GM18861 (cell line): ENCODE measurements at regions not wholly inside any gene's neighbourhood (a gene's known extent, or its start where the extent isn't known, plus 50 kb on each side); places are given as distances from the start of the nearest gene placed in this dataset.
"Not testable (repeated sequence)": the region's sequence is repeated elsewhere in the genome, so short reads cannot be mapped to it uniquely, and the experiment has no call there.

Experiments
- ATAC-seq: cut with Tn5 transposase; IDR thresholded peaks from one replicate; pipeline ENCODE4 v1.9.1; 2021; ENCODE audit not compliant: unreplicated experiment

DNA sequence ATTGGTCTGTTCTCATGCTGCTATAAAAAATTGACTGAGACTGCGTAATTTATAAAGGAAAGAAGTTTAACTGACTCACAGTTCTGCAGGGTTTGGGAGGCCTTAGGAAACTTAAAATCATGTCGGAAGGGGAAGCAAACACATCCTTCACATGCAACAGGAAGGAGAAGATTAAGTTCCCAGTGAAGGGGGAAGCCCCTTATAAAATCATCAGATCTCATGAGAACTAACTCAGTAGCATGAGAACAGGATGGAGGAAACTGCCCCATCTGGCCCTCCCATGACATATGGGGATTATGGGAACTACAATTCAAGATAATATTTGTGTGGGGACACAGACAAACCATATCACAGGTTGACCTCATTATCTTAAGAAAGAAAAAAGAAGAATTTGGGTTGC is 134.5 kb downstream of the PPP1R3A start:
- no peak for ATAC-seq

DNA sequence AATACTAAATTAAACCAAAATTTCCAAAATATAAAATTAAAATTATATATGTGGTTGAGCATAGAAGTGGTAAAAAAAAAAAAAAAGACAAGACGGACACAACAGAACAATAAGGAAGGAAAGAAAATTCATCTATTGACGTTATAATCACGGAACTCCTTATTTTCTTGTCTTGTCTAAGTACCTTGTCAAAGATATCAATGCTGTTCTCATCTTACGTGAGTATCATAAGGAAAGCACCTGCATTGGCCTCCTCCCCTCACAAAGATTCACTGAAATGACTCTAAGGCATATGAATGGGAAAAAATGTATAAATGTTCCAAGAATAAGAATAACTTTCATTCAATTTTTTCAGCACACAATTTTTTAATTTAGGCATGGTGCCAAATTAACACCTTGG is 135.4 kb downstream of the PPP1R3A start:
- ATAC-seq, result no peak

DNA sequence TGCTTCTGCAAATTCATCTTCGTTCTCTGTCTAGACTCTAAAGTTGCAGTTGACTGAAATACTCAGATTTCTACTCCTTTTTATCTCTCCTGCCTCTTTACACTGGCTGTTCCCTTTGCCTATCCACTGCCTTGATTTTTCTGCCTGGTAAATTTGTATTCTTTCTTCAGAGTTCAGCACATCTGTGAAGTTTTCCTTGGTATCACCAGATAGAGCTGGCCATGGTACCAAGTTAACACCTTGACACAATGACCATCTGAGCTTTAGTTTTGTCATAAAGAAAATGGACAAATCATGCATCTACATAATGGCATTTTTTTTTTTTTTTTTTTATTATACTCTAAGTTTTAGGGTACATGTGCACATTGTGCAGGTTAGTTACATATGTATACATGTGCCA is 143.0 kb downstream of the PPP1R3A start:
- ATAC-seq, result no peak

DNA sequence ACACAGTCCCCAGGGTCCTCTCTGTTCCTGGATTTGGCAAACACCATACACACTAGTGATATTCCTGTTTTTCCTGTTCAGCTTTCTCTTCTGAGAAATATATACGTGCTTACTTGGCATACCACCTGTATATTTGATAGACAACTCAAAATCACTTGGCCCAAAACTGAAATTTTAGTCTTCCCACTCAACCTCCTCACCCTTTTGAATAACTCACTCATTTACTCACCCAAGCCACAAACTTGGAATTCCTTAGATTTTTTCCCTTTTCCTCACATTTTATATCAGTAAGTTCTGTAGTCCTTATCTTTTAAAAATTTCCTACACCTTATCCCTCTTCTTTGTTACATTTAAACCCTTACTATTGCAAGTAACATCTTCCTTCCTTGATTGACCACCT is 143.4 kb downstream of the PPP1R3A start:
- ATAC-seq, result no peak

DNA sequence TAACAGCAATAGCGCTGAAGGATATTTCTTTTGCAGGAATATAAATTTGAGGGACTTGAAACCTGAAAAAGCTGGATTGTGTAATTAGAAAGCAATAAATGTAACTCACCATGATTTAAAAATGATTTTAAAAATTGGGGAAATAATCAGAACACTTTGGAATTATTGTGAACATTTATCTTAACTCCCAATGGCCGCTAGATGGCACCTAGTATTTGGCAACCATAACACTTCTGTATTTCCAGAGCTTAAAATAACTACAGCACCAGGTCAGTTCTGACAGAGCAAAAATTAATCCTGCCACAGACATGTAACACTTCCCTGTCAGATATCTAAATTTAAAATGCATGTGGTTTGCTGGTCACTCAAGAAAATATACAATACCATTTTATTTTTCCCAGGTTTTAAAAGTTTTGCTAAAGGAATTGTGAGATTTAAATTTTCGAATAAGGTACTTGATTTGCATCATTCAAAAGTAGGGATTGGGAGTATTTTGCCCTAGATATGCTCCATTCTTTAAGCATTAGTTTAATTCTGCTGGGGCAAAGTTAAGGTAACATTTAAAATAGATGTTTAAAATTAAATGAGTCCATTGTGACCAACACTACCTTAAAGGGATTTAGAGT is 144.5 kb downstream of the PPP1R3A start:
- ATAC-seq, result peak; percentile 94

DNA sequence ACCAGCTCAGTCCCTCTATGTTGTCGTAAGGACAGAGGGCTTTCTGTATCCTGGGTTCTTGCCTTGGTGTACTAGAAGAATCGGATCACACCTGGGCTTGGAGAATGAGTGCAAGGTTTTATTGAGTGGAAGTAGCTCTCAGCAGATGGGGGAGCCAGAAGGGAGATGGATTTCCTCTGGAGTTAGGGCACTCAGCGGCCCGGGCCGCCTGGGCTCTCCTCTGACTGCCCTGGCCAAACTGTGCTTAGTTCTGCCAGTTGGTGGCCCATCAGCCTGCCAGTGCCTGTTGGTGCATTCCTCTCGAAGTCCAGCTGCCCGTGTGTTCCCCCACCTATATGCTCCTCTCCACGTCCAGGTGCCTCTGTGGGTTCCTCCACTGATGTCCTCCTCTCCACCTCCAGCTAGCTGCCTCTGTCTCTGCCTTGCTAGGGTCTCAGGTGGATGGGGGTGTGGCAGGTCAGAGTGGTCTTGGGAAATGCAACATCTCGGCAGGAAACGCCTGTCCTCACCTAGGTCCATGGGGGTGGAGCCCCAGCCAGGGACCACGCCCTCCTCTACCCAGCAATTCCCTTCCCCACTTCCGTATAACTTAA is 148.6 kb downstream of the PPP1R3A start:
- no peak for ATAC-seq

DNA sequence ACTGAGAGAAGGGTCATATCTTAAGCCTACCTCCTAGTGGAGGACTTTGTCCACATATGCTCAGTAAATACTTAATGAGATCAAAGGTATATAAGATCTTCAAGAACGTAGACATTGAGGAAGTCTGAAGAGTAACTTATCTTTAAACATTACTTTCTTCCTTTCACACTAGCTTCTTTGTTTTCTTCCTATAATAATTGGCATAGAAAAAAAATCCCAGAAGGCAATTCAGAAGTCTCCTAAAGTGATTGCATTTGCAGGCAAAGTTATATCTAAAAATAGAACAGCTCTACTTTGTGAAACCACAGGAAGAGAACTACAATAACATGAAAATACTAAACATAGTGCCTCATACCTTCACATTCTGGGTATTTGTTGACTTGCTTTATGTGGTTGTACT is 150.4 kb downstream of the PPP1R3A start:
- no peak for ATAC-seq

DNA sequence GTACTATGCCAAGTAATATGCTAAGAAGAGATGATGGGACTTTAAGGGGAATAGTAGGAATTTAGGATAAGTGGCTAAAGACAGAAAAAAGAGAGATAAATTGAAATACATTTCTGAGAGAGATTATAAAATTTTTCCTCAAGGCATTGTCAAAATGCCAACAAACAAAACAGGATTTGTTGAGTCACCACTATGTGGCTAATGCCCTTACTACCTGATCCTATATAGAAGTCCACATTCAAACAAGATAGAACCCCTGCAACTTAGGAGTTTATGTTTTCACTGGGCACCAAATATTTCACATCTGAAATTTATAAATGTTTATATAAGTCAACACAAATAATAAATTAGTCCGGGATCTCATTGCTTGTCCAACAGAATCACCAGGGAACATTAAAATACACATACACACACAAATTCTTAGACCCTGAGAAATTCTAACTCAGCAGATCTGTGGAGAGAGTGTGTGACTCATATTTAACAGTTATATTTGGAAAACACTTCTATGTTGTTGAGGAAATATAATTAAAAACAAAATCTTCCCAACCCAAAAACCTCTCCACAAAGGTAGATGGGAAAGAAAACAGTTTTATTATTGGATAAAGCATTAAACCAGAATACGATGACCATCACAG is 154.3 kb downstream of the PPP1R3A start:
- no peak for ATAC-seq

DNA sequence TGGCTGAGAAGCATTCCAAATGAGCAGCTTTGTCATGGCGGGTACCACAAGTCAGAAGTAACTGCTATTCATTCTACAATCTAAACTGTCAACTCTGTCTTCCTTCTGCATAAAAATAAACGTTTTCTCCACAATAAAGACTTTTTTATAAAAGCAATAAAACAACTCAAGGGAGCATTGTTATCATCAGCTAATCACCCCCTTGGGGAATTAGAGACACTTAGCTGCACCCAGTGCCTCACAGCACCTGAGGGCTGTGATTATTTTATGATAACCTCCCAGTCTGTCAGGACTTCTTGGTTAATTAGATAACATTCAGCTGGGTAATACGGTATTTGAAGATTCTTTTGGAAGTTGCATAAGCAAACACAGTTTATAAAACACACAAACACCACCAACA is 155.6 kb downstream of the PPP1R3A start:
- no peak for ATAC-seq

DNA sequence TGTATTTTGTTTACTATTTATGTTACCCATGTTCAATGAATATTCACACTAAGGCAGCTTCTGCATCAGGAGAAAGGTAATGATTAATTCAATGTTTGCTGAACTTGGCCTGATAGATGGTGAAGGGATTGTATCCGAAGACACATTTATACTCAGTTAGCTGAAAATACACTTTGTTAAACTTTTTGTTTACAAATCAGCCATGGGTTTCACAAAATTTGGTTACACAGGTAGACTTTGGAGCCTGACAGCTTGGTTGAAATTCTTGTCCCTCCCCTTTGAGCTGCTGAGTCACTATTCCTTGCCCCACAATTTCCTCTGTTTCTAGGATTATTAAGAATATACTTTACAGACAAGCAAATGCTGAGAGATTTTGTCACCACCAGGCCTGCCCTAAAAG is 162.6 kb downstream of the PPP1R3A start:
- ATAC-seq, result no peak

DNA sequence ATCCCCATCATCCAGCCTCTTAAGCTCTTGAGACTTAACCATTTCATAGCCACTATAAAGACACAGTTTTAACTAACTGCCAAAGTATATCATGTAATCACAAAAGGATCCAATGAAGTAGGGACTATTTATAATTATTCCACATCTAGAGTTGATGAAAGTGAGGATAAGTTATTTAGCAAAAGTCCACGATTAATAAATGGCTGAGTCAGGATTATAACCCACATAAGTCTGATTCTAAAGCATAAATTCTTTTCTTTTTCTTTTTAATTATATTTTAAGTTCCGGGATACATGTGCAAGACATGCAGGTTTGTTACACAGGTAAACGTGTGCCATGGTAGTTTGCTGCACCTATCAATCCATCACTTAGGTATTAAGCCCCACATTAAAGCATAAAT is 166.1 kb downstream of the PPP1R3A start:
- no peak for ATAC-seq

DNA sequence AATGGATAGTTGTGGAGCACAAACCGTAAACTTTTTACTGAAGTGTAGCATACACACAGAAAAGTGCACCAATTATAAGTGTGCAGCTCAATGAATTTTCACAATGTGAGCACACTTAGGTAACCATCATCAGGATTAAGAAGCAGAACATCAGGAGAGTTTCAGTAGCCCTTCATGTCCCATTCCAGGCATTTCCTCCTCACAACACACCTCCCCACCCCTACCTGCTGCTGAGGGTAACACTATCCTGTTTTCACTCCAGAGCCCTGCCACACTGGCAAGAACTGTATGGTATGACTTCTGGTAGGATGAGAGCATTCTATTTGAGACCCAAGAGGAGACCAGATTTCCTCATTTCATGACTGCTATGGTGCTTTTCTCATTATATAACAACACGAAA is 166.5 kb downstream of the PPP1R3A start:
- no peak for ATAC-seq

DNA sequence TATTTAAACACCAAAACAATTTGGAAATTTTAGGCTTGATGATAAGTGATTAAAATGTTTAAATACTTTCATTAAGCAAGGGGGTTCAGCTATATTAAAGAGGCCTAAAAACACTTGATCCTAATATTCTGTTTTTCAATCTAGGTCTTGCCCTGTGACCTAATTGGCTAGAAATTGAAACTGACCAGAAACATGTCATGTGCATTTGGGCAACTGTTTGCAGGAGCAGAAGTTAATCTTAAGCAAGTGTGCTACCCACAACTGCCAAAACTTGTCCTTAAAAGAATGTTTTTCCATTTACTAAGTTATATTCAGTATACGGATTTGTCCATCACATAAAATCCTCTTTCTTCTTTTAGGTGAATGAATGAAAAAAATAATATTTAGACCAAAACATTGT is 167.3 kb downstream of the PPP1R3A start:
- ATAC-seq, result no peak

DNA sequence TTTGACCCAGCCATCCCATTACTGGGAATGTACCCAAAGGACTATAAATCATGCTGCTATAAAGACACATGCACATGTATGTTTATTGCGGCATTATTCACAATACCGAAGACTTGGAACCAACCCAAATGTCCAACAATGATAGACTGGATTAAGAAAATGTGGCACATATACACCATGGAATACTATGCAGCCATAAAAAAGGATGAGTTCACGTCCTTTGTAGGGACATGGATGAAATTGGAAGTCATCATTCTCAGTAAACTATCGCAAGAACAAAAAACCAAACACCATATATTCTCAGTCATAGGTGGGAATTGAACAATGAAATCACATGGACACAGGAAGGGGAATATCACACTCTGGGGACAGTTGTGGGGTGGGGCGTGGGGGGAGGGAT is 170.4 kb downstream of the PPP1R3A start:
- ATAC-seq, result not testable (repeated sequence)

DNA sequence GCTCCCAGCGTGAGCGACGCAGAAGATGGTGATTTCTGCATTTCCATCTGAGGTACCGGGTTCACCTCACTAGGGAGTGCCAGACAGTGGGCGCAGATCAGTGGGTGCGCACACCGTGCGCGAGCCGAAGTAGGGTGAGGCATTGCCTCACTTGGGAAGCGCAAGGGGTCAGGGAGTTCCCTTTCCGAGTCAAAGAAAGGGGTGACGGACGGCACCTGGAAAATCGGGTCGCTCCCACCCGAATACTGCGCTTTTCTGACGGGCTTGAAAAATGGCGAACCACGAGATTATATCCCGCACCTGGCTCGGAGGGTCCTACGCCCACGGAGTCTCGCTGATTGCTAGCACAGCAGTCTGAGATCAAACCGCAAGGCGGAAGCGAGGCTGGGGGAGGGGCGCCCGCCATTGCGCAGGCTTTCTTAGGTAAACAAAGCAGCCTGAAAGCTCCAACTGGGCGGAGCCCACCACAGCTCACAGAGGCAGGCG is 175.8 kb downstream of the PPP1R3A start:
- ATAC-seq, result not testable (repeated sequence)

DNA sequence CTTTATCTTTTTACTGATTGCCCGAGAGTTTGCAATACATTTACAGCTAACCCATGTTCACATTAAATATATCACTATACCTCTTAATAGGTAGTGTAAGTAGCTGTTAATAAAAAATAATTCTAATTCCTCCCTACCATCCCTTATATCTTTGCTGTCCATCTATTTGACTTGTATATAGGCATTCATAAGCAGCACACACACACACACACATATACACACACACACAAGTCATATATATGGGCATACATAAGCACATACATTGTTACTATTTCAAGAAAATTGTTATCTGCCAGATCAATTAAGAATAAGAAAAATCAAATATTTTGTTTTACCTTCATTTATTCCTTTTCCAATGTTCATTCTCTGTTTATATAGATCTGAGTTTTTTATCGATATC is 176.4 kb downstream of the PPP1R3A start:
- no peak for ATAC-seq

DNA sequence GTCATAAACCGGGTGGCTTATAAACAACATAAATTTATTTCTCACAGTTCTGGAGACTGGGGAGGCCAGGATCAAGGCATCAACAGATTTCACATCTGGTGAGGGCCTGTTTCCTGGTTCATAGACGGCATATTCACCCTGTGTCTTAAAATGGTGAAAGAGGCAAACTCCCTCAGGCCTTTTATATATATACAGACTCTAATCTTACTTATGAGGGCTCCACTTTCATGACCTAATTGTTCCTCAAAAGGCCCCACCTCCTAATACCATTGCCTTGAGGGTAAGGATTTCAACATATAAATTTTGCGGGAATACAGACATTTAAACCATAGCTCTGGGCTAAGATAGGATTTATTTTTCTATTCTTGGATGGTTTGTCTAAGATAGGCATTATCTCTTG is 187.2 kb downstream of the PPP1R3A start:
- no peak for ATAC-seq

DNA sequence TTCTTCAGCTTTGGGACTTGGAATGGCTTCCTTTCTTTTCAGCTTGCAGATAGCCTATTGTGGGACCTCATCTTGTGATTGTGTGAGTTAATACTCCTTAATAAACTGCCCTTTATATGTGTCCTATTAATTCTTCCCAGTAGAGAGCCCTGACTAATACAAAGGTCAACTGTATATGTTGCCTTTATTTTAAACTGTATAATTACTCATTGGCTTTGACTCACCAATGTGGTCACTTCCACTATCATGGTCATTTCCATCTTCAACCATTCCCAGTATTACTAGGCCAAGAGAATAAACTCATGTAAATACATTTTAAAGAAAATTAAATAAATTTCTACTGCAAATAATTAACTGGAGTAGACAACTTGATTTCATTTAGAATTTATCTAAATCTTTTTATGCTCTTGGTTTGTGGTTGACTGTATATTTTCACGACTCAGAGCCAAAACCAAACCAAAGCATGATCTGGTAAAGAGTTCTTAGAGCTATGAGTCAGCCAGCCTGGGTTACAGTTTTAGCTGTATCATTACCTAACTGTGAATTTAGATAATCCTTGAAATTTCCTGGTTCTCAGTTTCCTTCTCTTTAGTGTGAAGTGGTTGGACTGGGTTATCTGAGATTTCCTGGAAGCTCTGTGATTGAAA is 188.4 kb downstream of the PPP1R3A start:
- no peak for ATAC-seq

DNA sequence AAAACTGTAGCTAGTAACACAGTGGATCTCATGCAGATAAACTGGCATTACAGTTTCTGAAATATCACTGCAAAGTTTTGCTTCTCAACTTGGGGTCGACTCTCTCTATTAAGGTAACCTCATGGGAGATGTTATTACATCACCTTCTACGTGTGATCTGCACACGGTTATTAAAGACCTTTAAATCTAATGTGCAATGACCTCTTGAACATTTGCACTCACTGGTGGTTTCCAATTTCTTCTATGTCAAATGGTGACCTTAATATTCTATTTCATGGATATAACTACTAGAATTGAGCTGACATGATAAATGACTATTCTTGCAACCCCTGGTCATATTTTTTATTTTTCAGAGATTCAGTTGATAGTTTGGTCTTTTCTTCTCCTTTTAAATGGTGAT is 191.3 kb downstream of the PPP1R3A start:
- no peak for ATAC-seq

DNA sequence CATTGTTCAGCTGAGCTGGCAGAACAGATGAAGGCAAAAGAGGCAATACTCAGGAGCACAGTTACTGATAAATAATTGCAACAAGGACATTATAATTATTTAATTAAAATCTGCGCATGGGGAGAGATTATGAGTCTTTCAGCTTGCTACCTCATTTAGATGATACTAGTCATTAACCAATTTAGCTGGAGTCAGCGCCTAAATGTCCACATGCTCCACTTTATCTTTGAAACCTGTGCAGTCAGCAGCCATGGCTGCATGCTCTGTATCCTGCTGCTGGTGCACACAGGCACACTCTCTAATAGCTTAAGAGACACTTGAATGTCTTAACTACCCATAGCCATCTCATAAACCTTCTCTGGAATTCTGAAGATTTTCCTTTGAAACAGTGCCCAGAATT is 196.8 kb downstream of the PPP1R3A start:
- no peak for ATAC-seq

DNA sequence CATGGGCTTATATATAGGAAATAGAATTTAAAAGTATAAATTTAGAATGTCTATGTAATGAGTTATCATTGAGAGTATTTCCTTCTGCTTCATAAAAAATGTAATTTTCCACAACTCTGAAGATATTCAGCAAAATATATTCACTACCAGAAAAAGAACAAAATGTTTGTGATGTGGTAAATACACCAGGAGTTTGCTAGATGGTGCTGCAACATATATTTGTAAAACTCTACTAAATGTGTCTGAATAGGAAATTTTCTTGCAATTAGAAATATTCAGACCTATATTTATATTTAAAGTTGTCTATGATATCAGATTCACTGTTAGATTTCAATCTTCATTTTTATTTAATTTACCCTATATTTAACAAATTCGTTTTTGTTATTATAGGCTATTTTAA is 201.1 kb downstream of the PPP1R3A start:
- ATAC-seq, result no peak
